AG10803 (cell line): ENCODE measurements at regions not wholly inside any gene's neighbourhood (a gene's known extent, or its start where the extent isn't known, plus 50 kb on each side); places are given as distances from the start of the nearest gene placed in this dataset.
A peak's percentile ranks its signal among the peaks of the same experiment; 100 is the strongest.

Experiments
- DNase-seq: peaks from one replicate; pipeline ENCODE4 v3.0.0; 2010; ENCODE audit warnings: low read depth
- H3K4me3 ChIP-seq: 2 replicates; pipeline ENCODE4 v1.5.1; 2011; ENCODE audit warnings: mild to moderate bottlenecking, low read length, control low read depth
- TF ChIP-seq, protein P1 (sequence below): conservative IDR thresholded peaks from 2 replicates; pipeline ENCODE4 v1.5.1; 2011; ENCODE audit warnings: mild to moderate bottlenecking, low read length, control low read depth, inconsistent platforms

DNA sequence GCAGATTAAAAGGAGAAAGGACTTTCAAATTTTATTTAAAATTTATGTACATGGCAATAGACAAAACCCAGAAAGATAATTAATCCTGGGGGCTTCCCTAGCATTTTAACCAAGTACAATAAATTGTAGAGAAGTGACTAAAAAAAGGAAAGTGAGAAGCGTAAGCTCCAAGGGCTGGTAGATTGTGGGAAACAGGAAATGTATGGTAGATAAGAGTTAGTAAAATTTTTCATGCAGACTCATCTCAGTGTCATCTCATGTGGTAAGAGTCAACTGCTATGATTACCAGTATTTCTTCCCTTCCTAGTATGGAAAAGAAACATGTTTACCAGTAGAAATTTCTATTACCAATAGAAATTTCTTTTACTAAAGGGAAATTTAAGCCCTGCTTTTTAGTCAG is 464.3 kb upstream of the AGTR1 start:
- no peak overlapping the region for H3K4me3 ChIP-seq
- TF ChIP-seq, protein P1, sequence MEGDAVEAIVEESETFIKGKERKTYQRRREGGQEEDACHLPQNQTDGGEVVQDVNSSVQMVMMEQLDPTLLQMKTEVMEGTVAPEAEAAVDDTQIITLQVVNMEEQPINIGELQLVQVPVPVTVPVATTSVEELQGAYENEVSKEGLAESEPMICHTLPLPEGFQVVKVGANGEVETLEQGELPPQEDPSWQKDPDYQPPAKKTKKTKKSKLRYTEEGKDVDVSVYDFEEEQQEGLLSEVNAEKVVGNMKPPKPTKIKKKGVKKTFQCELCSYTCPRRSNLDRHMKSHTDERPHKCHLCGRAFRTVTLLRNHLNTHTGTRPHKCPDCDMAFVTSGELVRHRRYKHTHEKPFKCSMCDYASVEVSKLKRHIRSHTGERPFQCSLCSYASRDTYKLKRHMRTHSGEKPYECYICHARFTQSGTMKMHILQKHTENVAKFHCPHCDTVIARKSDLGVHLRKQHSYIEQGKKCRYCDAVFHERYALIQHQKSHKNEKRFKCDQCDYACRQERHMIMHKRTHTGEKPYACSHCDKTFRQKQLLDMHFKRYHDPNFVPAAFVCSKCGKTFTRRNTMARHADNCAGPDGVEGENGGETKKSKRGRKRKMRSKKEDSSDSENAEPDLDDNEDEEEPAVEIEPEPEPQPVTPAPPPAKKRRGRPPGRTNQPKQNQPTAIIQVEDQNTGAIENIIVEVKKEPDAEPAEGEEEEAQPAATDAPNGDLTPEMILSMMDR: no peak
- peak; percentile 26 for DNase-seq

DNA sequence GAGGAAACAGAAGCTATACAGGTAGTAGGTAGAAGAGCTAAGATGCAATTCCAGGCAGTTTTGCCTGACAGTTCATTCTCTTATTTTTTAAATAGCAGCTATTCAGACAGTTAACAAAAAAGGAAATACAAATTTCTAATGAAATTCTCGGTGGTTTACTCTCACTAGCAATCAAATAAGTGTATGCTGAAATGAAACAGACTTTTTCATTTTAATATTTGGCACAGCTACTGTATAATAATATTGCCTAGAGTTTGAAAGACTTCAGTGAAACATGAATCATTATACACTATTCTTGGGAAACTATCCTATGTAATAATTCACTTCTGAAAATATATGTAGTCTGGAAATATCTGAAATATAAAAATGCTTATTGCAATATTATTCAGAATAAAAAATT is 463.2 kb upstream of the AGTR1 start:
- H3K4me3 ChIP-seq: no peak overlapping the region
- TF ChIP-seq, protein P1: no peak
- no peak for DNase-seq

DNA sequence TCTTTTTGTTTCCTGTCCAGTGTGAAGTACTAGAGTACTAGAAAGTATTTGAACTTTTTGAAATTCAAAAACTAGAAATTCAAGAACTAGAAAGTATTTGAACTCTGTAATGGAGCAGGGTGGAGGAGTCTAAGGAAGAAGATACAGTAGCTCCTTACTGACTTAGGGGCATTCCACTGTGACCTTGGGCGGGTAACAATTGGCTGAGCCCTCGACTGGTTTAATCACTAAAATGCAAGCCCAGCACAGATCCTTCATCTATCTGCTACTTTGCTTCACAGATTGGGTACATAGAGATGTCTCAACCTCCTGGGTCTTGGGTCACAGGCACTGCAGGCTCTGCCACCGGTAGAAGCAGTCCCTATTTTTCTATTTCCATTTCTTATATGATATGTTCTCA is 462.1 kb upstream of the AGTR1 start:
- H3K4me3 ChIP-seq: no peak overlapping the region
- TF ChIP-seq, protein P1: no peak
- DNase-seq: no peak

DNA sequence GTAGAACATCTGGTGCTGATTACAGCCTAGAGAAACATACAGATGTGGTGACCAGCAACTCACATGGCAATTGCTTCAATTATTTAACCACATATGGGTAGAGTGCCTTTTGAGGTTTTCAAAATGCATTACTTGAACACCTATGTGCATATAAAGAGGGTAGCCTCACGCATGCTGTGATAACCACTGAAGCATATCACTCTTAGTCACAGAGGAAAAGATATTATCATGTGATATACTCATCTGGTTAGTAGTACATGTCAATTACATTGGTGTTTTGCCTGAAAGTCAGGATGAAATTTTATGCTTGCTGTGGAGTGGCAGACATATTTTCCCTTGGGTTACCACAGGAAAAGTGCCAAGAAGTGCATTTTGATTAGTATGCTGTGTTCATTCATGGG is 459.3 kb upstream of the AGTR1 start:
- DNase-seq: peak; percentile 35
- H3K4me3 ChIP-seq: no peak overlapping the region
- TF ChIP-seq, protein P1: no peak

DNA sequence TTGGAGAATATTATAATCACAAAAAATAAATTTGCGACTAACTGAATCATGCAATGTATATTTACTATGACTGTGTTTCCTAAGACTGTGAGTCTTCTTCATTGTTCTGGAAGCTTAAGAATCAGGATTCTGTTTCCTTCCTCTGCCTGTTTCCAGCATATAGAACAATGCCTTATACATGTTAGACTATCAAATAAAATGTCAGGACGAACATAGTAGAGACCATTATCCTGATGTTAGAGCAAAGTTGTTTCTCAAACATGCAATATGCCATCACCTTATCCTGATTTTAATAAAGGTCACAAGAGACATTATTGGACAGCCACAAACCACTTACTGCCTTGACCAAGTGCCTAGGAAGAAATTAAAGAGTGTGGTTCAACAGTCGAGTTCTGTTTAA is 457.4 kb upstream of the AGTR1 start:
- no peak overlapping the region for H3K4me3 ChIP-seq
- no peak for DNase-seq
- TF ChIP-seq, protein P1: no peak

DNA sequence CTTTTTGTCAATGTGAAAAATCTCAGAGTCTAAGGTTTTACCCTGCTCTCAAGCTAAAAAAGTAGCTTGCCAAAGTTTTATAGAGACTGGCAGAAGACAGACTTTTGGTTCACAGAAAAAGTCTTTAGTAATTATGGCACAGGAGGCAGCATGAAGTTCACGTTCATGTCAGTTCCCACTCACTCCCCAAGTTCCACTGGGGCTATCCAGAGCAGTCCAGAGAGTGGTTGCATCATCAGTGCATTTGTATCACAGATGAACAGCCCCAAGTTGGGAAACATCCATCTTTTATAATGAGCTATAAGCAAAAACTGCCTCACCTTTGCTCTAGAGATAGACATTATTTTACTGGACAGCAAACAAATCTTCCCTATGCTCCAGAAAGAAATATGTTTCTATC is 454.1 kb upstream of the AGTR1 start:
- TF ChIP-seq, protein P1: no peak
- no peak overlapping the region for H3K4me3 ChIP-seq

DNA sequence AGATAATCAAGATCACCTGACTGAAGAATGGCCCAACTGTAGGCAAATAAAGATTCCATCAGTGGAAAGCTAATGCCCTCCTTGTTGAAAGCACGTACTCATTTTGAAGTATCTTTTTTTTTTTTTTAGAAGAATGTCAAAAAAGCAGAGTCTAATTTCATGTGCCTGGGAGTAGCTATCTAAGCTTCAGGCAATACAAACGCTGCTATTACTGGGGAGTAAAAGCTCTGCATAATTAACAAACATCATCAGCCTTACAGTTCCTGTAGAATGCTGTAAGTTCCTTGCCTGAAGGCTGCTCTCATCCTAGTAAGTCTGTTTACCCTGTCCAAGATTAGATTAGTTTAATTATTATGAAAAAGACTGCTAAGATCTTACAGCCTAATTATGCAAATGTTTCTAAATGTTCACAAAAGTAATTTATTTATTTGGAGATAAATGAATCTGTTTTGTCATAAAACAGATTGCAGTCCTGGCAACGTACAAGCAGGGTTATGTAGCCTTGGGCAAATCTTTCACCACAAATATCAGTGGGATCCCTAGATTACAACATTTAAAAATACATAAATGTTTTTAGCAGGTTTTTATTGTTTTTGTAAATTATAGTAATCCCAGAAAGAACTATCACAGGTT is 451.3 kb upstream of the AGTR1 start:
- TF ChIP-seq, protein P1: no peak
- H3K4me3 ChIP-seq: no peak overlapping the region
- DNase-seq: no peak

More for the DNA sequence above, 454.1 kb upstream of the AGTR1 start:
- DNase-seq: no peak
